ENCODE measurements at regions not wholly inside any gene's neighbourhood (a gene's known extent, or its start where the extent isn't known, plus 50 kb on each side); places are given as distances from the start of the nearest gene placed in this dataset.

DNA sequence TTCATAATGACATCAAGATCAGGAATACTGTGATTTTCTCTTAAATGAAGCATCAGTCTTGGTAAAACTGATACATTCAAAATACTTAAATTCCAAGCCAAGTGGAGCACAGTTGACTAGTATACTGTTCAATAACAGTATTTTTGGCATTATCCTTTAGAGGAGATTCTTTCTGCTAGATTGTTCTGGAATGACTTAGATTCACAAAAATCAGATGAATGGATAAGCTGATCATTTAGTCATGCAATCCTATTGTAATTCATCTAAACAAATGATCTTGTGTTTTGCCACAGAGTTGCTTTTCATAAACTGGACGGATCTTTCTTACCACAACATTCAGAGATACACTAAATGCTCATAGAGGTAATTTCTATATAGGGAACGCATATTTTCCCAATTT lies 232.0 kb downstream of the CXXC4 start:
- TF ChIP-seq, protein P1, sequence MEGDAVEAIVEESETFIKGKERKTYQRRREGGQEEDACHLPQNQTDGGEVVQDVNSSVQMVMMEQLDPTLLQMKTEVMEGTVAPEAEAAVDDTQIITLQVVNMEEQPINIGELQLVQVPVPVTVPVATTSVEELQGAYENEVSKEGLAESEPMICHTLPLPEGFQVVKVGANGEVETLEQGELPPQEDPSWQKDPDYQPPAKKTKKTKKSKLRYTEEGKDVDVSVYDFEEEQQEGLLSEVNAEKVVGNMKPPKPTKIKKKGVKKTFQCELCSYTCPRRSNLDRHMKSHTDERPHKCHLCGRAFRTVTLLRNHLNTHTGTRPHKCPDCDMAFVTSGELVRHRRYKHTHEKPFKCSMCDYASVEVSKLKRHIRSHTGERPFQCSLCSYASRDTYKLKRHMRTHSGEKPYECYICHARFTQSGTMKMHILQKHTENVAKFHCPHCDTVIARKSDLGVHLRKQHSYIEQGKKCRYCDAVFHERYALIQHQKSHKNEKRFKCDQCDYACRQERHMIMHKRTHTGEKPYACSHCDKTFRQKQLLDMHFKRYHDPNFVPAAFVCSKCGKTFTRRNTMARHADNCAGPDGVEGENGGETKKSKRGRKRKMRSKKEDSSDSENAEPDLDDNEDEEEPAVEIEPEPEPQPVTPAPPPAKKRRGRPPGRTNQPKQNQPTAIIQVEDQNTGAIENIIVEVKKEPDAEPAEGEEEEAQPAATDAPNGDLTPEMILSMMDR (IDR thresholded peaks at IDR 0.05), result no peak
- H3K27ac Mint-ChIP-seq, result no peak overlapping the region
- H3K36me3 Mint-ChIP-seq (ENCODE audit: low read depth), result no peaks in the 10 kb centered on the region
- no peaks in the 10 kb centered on the region for H3K27me3 Mint-ChIP-seq
- no peak overlapping the region for H3K4me3 Mint-ChIP-seq
- DNase-seq, result no peak
- H3K9me3 Mint-ChIP-seq, result peaks cover 6% of the 10 kb centered on the region
- H3K4me1 Mint-ChIP-seq (ENCODE audit: low read depth), result no peaks in the 10 kb centered on the region
- POLR2A ChIA-PET, result no interaction called here
- CTCF ChIA-PET, result no interaction called here
- no peak for ATAC-seq
- intact Hi-C loops (cut with micrococcal nuclease), result no loop called here

DNA sequence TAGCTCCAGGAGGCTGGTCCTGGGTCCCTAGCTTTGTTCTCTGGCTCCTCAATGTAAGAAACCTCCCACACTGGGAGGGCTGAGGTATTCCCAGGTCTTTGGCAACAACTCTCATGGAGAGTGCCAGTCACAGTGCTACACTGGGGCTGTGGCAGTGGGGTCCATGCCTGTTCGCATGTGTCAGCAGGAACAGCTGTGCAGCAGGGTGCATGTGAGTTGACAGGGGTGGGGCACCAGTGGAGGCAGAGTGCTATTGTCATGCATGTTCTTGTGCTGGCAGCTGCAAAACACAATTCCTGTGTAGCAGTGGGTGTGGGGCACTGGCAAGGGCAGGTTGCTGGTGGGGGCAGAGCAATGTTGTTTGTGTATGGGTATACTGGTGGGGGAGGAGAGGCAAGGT lies 246.0 kb downstream of the CXXC4 start:
- ChIA-PET POLR2A (no interaction called here), CTCF (no interaction called here)
- Mint-ChIP-seq H3K4me3 (no peak overlapping the region), H3K36me3 (ENCODE audit: low read depth) (no peaks in the 10 kb centered on the region), H3K27me3 (no peaks in the 10 kb centered on the region), H3K9me3 (peaks cover 3% of the 10 kb centered on the region), H3K4me1 (ENCODE audit: low read depth) (no peaks in the 10 kb centered on the region), H3K27ac (no peak overlapping the region)
- DNase-seq (no peak), ATAC-seq (no peak)
- intact Hi-C loops (cut with micrococcal nuclease), result no loop called here
- TF ChIP-seq, protein P1 (IDR thresholded peaks at IDR 0.05), result no peak

DNA sequence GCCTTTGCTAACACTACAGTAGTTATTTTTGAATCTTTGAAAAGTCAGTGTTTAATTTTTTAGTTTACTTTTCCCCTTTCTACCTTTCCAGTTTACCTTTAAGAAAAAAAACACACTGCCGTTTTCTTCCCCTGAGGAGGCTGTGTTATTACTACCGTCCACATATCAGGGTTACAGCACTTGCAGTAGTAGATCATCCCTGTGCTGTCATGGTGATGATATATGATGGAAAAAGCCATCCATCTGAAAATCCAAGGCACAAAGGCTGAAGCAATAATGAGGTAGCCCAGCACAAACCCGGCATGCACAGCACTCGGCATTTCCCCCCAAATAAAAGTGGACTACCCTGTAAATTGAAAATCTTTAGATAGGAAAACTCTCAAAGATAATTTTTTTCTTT lies 258.7 kb downstream of the CXXC4 start:
- intact Hi-C loops (cut with micrococcal nuclease), result no loop called here
- Mint-ChIP-seq H3K9me3 (no peaks in the 10 kb centered on the region), H3K4me3 (no peak overlapping the region), H3K36me3 (ENCODE audit: low read depth) (no peaks in the 10 kb centered on the region), H3K4me1 (ENCODE audit: low read depth) (no peaks in the 10 kb centered on the region), H3K27ac (no peak overlapping the region), H3K27me3 (no peaks in the 10 kb centered on the region)
- ChIA-PET CTCF (no interaction called here), POLR2A (no interaction called here)
- no peak for ATAC-seq
- no peak for DNase-seq
- TF ChIP-seq, protein P1 (IDR thresholded peaks at IDR 0.05), result no peak

DNA sequence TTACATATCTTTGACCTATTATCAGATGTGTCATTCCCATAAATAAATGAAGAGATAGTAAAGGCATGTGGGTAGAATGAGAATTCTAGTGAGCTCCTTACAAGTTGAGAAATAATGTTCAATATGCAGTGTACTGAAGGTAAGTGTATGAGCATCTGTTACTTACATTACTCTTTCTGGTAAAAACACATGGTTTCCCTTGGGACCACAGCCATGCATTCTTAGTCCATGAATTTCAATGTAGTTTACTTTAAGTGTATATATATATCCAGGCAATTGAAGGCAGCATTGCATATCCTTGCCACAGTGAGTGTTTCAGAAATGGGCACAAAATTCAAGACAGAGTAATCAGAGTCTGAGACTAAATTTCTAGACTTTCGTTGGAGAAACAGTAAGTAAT lies 277.2 kb downstream of the CXXC4 start:
- Mint-ChIP-seq H3K27me3 (no peaks in the 10 kb centered on the region), H3K4me1 (ENCODE audit: low read depth) (no peaks in the 10 kb centered on the region), H3K9me3 (peaks cover 3% of the 10 kb centered on the region), H3K36me3 (ENCODE audit: low read depth) (no peaks in the 10 kb centered on the region), H3K4me3 (no peak overlapping the region), H3K27ac (no peak overlapping the region)
- ATAC-seq (no peak), DNase-seq (no peak)
- CTCF ChIA-PET, result no interaction called here
- TF ChIP-seq, protein P1 (IDR thresholded peaks at IDR 0.05), result no peak
- intact Hi-C loops (cut with micrococcal nuclease), result no loop called here
- POLR2A ChIA-PET, result no interaction called here

DNA sequence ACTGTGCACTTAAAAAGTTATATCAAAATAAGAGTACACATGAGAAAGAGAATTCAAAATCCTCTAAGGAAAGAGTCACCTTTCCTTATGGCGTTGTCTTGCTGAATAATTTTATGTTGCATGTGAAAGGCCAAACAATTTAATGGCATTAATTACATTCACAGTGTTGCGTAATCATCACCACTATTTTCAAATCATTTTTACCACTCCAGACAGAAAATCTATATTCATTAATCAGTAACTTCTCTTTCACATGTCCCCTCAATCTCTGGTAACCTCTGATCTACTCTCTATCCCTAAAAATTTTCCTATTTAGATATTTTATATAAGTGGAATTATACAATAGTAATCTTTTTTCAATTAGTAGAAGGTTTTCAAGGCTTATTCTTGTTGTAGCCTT lies 283.0 kb downstream of the CXXC4 start:
- ATAC-seq (no peak), DNase-seq (no peak)
- Mint-ChIP-seq H3K9me3 (peaks cover 3% of the 10 kb centered on the region), H3K27me3 (no peaks in the 10 kb centered on the region), H3K4me3 (no peak overlapping the region), H3K36me3 (ENCODE audit: low read depth) (no peaks in the 10 kb centered on the region), H3K27ac (no peak overlapping the region), H3K4me1 (ENCODE audit: low read depth) (no peaks in the 10 kb centered on the region)
- intact Hi-C loops (cut with micrococcal nuclease), result no loop called here
- POLR2A ChIA-PET, result no interaction called here
- CTCF ChIA-PET, result no interaction called here
- TF ChIP-seq, protein P1 (IDR thresholded peaks at IDR 0.05), result no peak

All from activated CD8-positive, alpha-beta T cell treated with anti-CD3 and anti-CD28 coated beads for 36 hours (primary cell).